Omental fat pad (tissue), 3 donors: ENCODE measurements at regions not wholly inside any gene's neighbourhood (a gene's known extent, or its start where the extent isn't known, plus 50 kb on each side); places are given as distances from the start of the nearest gene placed in this dataset.

Experiments used
- ATAC-seq: fragments of 150-250 bp; one replicate; pipeline ENCODE4 v1.9.1; 2016; ENCODE audit warnings: mild to moderate bottlenecking, moderate library complexity; ENCODE audit not compliant: low FRiP score
- DNase-seq: peaks from one replicate; pipeline ENCODE4 v3.0.0-alpha.2; 2019; ENCODE audit warnings: low spot score
- TF ChIP-seq, protein P1 (sequence below), 3 donors: fragments of 450-650 bp; IDR thresholded peaks; one replicate each; pipeline ENCODE4 v1.5.1; 2016 to 2017; ENCODE audit warnings: antibody characterized with exemption in 3 of 3, mild to moderate bottlenecking in 3 of 3, moderate library complexity in 2 of 3

DNA sequence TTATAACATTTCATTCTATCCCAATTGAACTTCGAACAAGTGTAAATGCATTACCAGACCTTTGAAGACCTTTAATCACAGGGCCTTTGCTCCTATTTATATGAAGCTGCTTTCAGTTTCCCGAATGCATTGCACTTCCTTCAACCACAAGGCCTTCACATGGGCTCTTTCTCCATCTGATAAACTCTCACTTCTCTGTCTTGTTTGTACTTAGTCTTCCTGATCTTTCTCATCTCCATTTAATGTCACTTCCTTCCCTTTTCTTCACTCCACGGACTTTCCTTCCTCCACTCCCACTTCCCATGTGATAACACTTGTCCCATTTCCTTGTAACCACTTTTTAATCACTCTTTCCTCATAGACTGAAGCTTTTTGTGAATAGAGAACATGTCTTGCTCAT, 74.3 kb upstream of the TNC start:
- no peak for DNase-seq

DNA sequence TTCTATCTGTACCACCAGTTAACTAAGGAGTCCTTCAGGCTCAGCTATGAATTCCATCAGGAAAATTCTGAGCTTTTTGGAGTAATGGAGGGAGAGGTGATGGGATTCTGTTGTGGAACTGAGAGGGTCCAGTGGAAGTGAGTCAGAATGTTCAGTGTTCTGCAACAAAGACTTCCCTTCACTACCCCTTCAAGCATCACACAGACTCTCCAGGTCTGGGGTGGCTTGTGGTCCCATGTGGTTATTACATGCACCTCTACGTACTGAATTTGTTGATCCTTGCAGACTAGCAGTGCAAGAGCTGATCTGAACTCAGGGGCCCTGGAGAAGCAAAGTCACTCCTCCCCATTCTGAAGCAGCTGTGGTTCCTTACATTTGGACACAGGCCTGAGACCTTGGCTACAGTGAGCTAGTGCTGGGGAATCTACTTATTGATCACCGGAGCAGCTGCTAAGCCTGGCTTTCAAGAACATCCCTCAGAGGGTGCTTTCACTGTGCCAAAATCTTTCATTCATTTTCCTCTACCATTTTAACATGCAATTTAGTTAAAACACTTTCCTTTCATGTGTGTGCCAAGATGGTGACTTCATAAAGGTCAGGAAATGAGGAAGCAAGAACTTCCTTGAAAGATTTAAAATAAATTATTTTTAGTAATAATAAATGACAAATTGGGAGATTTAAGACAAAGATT, 75.0 kb upstream of the TNC start:
- DNase-seq, result no peak
- TF ChIP-seq, protein P1, sequence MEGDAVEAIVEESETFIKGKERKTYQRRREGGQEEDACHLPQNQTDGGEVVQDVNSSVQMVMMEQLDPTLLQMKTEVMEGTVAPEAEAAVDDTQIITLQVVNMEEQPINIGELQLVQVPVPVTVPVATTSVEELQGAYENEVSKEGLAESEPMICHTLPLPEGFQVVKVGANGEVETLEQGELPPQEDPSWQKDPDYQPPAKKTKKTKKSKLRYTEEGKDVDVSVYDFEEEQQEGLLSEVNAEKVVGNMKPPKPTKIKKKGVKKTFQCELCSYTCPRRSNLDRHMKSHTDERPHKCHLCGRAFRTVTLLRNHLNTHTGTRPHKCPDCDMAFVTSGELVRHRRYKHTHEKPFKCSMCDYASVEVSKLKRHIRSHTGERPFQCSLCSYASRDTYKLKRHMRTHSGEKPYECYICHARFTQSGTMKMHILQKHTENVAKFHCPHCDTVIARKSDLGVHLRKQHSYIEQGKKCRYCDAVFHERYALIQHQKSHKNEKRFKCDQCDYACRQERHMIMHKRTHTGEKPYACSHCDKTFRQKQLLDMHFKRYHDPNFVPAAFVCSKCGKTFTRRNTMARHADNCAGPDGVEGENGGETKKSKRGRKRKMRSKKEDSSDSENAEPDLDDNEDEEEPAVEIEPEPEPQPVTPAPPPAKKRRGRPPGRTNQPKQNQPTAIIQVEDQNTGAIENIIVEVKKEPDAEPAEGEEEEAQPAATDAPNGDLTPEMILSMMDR (IDR thresholded peaks at IDR 0.05), result no peak
- ATAC-seq, result no peak

More for the DNA sequence above, 74.3 kb upstream of the TNC start:
- no peak for ATAC-seq
- TF ChIP-seq, protein P1 (IDR thresholded peaks at IDR 0.05), result no peak

DNA sequence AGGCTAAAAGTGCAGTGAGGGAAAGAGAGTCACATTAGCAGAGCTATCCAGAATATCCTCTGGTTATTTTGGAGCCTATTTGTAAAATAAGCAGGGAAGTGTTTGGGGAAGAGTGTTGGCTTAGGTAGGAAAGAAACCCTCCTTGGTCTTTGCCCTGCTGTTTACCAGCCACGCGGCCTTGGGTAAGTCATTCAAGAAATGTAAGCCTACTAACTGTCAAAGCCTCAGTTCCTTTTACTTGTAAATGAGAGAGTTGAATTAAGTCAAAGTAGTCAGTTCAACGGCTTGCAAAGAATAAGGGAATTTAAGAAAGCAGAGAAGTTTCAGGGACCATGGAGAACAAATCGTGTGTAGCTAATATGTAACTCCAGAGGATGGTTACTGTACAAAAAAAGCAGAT, 75.8 kb upstream of the TNC start:
- TF ChIP-seq, protein P1 (IDR thresholded peaks at IDR 0.05), result no peak
- no peak for ATAC-seq

DNA sequence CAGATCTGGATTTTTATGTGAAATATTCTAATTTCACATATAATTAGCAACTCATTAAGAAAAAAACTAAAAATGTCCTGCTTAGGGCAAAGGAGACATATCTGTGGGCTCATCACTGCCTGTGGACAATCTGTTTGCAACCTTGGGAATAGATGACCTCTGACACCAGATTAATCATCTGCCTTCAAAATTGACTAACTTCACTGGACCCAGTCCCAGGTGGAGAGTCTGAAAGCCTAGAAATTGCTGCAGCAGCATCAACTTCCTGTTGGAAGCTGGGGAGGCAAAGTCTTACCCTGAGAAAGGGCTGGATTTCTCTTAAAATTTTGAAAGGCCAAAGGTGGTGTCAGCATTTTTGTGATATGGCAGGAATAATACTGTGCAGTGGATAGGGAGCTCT, 76.3 kb upstream of the TNC start:
- DNase-seq (no peak), ATAC-seq (no peak)

More for the DNA sequence above, 75.8 kb upstream of the TNC start:
- no peak for DNase-seq

DNA sequence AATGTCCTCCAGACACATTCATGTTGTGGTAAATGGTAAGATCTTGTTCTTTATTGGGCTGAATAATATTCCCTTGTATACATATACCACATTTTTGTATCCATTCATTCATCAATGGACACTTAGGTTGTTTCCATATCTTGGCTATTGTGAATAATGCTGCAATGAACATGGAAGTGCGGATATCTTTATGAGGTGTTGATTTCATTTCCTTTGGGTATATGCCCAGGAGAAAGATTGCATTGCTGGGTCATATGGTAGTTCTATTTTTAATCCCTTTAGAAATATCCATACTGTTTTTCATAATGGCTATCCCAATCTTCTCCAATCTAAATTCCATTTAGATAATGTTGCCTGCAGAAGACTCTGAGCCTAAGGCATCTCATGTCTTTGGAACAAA, 78.0 kb upstream of the TNC start:
- TF ChIP-seq, protein P1 (IDR thresholded peaks at IDR 0.05), result no peak
- no peak for DNase-seq
- ATAC-seq, result no peak

More for the DNA sequence above, 76.3 kb upstream of the TNC start:
- TF ChIP-seq, protein P1 (IDR thresholded peaks at IDR 0.05), result no peak

DNA sequence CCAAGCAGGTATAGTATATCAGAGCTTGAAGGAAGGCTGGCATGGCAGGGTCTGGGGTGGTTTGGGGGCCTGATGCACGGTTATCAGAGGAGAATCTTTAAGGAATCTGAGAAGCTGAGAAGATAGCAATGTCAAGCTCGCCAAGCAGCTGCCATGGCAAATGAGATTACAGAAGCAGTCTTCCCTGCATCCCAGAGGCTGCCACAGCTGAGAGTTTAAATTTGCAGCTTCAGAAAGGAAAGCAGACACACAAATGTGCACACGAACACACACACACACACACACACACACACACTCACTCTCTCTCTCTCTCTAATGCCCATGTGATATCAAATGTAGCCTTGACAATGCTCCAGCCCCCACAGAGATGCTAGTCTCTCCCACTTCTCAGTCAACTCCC, 79.0 kb upstream of the TNC start:
- DNase-seq (no peak), ATAC-seq (no peak)
- TF ChIP-seq, protein P1 (IDR thresholded peaks at IDR 0.05), result no peak

DNA sequence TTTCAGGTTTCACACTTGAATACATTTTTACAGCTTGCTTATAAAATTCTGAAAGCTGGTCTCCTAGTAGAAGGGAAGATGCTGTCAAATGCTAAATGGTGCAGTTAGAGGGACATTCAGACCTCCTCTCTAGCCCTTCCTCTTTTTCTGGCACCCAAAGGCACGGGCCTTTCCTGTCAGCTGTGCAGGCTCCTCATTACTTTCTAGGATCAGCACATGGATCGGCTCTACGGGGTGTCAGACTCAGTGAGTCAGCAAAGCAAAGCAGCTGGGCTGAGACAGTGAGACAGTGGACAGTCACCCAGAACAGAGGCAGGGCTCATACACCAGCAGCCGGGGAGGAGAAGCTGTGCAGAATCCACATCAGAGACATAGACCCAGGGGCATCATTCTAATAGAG, 80.0 kb upstream of the TNC start:
- TF ChIP-seq, protein P1 (IDR thresholded peaks at IDR 0.05), result no peak
- DNase-seq (no peak), ATAC-seq (no peak)
